Stimulated activated CD4-positive, alpha-beta T cell treated with anti-CD3 and anti-CD28 coated beads, Interleukin-12 subunit alpha, Interleukin-12 subunit beta, amount 100 ng/mL, for 4 hours (primary cell): ENCODE measurements at regions not wholly inside any gene's neighbourhood (a gene's known extent, or its start where the extent isn't known, plus 50 kb on each side); places are given as distances from the start of the nearest gene placed in this dataset.

Source experiments
- DNase-seq: peaks from one replicate; pipeline ENCODE4 v3.0.0-alpha.2; 2020

DNA sequence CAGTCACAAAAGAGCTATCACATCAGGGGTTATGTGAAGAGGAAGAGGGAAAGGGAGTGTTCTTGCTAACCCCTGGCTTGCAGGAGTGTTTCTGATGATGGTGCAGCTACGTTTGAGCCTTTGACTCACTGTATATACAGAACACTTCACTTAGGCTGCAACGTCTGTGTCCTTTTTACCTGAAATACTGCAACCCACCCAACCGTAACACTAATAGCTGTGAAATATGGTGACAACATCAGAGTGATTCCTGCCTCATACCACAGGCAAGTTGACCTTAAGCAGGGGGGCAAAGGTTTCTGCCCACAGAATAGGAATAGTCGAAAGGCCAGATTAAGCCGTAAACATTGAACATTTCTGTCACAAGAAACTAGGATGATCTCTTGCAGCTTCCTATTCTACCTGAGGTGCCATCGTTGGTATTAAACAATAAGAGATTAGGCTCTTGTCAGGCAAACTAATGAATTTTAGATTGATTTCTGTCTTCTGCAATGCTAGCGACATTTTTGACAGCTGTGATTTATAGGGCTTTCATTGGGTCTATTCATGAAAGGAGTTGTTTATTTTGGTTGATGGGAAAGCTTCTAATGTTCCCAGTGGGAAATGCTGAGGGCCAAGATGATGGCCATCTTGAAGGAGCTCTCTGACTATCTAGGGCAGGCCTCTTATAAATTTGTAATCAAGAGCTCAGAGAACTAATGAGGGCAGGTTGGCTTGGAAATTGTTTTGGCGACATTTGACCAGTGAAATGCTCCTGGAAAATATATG, 316.8 kb downstream of the PIK3C3 start:
- no peak for DNase-seq

DNA sequence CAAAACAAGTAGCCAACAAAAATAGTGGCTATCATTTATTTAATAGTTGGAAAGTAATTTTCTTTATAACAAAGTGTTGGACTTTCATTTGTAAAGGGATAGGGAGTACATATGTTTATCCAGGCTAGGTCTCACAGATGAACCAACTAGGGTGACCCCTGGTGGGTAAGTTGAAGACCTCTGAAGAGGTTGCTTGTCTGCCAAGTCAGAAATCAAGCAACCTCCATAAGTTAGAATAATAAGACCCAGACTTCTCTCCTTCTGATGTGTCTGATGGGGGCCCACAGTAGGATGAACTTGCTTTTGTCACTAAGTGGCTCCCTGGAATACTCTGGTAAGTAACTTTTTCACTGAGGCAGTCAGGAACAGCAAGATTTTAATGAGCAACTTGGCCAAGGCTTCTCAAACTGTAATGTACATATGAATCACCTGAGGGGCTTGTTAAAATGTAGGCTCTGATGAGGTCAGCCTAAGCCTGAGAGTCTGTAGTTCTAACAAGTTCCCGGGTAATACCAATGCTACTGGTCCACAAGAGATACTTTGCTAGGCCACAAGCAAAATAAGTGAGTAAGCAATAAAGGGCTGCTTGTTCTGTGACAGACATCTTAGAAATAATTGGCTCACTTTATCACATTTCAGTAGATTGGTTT, 319.6 kb downstream of the PIK3C3 start:
- no peak for DNase-seq

DNA sequence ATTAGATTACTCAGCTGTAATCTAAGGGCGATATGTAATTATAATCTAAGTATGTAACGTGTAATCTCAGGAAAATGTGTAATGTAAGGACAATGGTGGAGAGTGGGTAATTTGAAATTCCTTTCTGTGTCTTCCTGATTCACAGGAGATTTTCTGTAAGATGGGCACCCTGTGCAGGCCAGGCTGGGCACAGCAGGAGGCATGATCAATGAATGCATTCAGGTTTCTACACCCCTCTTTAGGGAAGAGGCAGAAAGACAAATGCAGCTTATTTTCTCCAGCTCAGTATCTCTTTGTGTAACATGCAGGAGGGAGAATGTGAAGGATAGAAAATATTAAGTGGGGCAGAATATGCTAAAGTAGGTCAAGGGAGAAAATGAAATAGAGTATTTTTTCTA, 320.1 kb downstream of the PIK3C3 start:
- no peak for DNase-seq

DNA sequence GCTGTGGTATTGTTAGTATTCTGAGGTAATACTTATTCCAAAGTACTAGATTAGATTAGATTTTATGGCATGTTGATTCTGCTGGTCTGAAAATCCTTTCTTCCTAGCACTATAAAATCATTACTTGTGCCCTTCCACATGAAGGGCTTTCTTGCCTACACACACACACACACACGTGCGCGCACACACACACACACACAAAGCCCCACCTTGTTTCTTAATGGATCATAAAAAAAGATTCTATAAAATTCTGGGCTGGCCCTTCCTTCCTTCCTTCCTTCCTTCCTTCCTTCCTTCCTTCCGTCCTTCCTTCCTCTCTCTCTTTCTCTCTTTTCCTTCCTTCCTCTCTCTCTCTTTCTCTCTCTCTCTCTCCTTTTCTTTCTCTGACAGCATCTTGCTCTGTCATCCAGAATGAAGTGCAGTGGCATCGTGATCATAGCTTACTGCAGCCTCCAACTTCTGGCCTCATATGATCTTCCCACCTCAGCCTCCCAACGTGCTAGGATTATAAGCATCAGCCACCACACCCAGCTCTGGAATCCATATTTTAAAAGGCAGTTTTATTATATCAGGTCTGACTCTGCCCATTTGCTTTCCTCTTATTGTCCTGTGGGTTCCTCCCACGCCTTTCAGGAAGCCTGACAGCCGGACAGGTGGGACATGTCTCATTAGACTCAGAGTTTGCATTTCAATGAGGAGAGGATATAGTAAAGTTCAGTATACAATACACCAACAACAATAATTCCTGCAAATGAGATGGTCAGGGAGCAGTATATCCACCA, 321.1 kb downstream of the PIK3C3 start:
- no peak for DNase-seq

DNA sequence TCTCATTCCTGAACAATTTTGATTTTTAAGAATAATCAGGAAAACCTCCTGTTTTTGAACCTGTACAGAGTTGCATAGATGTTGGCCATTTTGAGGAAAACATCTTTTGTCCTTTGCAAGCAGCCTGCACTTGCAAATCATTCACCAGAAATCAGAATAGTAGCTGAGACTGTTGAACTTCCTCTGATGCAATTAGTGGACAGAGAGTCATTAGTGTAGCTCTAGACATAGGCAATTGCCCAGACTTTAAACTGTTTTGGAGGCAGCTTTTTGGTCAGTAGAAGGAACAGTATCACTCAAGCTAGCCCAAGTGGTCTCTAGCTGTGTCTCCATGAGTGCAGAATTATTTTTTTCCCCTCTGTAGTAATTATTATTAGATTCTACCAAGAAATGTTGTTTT, 326.1 kb downstream of the PIK3C3 start:
- no peak for DNase-seq

DNA sequence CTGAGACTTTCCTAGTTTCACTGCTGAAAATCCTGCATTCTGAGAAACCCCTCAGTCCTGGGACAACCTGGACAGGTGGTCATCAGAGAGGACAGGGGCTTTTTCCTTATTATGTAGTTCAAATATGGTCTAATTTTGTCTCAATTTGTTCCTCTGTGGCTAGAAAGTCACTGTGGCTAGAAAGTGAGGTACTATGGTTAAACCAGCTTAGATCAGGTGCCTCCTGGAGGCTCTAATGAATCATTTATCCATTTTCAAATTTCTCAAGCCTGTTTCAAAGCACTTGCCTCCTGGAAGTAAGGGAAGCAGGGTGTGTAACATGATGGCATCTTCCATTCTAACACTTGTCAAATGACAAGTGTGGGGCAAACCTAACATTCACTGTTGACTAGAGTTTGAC, 326.8 kb downstream of the PIK3C3 start:
- DNase-seq = no peak

DNA sequence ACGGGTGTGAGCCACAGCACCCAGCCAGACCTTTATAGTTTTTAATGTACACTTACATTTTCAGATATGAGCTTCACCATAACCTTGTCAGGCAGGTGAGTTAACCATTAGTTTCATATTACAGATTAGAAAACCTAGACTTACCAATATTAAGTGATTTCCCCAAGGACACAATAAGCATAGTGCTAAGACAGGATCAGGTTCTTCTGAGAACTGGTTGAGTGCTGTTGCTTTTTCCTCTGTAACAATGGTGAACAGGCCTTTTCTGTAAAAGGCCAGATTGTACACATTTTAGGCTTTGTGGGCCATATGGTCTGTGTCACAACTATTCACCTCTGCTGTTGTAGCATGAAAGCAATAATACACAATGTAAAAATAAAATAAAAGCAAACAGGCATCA, 332.0 kb downstream of the PIK3C3 start:
- no peak for DNase-seq

DNA sequence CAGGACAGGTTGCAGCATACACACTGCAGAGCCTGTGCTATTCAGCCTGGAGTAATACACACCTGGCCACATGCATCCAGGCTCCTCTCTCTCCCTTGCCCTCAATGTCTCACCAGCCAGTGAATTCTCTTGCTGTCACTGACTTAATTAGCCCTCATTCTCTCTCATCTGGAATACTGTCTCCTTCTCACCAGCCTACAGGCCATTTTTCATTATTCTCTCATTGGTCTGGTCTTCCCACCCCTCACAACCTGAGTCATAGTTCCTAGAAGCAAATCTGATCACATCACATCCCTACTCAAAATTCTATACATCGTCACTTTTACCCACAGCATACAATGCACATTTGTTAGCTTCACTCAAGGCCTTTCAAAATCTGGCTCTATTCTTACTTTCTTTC, 333.1 kb downstream of the PIK3C3 start:
- DNase-seq = no peak

DNA sequence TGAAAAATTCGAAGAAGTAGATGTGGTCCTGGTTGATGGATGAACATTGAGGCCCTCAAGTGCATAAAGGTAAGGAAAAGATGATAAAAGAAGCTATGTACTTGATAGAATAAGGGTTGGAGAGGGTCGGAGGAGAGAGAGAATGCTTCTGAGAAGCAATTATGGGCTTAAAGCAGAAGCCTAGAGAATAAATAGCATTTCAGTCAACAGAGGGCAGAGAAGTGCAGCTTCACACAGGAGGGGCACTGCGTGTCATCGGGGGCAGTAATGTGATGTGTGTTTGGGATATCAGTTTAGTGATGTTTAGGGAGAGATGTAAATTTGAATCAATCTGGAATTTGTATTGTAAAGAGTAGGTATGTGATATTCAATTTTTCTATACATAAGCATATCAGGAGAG, 334.5 kb downstream of the PIK3C3 start:
- no peak for DNase-seq

DNA sequence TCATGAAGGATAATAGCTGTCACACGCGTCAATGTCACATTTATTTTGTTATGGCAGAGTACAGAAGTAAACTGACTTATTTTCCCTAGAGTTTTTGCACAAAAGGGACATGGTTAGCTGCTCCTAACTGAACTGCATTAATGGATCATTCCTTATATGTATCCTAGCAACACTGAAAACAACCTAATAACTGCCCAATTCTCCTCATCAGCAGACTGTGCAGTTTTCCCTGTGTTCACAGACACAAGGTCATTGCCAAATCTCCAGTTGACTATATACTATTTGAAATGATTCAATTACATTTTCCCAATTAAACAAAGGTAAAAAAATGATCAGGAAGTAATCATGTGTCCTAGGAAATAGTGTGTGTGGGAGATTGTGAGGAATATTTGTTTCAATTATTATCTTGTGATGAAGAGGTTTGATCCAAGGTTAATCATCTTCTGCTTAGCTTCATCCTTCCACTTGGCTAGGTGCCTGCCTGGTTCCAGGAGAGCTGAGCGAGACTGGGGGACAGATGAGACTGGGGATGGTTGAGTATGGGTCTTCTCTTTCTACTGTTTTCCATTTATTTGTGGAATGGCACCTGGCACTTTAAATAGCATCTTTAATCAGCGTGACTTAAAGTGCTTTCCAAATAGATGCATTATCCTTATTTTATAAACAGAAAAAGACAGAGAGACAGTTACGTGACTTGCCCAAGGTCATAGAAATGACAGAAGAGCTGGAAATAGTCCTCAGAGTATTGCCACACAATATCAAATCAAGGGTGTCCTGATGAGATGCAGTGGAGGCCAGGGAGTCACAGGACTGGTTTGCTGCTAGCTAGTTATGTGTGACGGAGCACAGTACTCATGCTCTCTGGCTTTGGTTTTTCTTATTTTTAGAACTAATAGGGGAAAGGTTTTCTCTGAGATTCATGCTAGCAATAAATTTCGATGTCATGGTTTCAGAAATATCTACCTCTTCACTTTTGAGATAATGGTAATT, 335.6 kb downstream of the PIK3C3 start:
- no peak for DNase-seq

DNA sequence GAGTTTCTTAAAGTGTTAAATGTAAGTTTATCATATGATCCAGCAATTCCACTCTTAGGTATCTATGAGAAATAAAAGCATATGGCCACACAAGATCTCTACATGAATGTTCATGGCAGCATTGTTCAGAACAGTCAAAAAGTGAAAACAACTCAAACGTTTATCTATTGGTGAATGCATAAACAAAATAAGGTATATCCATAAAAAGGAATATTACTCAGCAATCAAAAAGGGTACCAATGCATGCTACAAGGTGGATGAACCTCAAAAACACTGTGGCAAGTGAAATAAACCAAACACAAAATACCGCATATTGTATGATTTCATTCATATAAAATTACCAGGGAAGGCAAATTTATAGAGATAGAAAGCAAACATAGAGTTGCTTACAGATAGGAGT, 337.6 kb downstream of the PIK3C3 start:
- DNase-seq = no peak

DNA sequence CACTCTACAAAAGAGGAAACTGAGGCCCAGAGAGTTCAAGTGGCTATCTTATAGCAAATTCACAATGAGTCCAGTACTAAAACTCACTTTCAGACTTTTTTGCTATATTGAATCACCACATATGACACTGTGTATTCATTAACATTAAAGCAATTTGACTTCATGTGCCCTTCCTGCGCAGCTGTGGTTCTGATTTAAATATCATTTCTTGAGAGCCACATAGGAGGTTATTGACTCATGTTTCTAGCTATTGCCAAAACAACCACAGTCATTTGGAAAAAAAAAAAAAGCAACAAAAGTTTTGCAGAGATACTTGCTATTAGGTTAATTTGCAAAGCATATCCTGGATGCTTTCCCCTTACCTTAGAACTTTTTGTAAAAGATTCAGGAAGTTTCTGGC, 341.2 kb downstream of the PIK3C3 start:
- no peak for DNase-seq

DNA sequence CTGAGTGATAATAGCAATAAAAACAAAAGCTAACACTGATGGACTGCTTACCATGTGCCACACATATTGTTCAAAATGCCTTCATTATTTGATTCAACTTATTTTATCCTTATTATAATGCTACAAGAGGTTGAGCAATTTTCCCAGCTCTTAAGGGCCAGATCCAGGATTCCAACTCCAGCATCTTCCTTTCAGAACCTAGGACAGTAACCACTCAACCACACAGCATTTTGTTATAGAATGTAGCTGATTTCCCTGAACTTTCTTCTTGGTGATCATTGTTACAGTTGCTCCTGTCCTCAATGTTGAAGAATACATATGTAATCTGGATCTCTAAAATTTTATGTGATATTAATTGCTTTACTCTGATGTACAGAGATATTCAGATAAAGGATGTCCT, 341.7 kb downstream of the PIK3C3 start:
- DNase-seq = no peak

DNA sequence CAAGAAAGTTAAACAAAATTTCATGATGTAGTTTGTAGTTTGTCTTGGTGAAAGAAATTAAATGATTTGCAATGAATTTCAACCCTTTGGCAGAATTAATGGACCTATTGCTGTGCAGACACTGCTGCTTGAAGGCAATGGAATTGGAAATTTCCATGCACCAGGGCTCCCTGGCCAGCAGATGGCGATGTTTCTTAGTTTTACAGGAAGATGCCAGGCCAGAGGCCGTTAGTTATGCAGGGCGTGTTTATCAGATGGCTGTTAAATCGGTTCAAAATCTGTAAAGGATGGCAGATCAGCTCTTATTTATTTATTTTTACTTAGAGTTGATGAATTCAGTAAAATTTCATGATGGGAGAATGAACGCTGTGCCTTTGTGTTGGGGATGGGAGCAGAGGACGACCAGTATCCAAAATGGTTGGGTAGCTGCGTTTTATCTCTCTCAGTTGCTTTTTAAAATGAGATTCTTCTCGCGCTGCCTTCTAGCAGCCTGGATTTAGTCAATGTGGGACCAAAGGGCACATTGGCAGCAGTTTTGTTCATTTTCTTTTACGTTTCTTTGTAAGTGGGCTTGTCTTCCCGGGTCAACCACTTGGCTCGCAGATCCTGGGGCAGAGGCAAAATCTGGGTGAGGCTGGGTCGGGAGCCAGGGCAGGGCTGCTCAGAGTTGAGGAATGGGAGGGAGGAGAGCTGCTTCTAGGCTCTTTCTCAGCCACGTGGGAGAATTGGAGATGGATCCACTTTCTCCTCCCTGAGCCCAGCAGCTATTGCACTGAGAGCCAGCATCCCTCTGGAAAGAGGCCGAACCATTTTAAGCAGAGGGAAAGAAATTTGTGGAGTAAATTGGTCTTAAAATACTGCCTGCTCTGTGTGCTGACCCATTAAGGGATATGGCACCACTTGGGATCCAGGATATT, 344.0 kb downstream of the PIK3C3 start:
- peak; percentile 18 for DNase-seq

DNA sequence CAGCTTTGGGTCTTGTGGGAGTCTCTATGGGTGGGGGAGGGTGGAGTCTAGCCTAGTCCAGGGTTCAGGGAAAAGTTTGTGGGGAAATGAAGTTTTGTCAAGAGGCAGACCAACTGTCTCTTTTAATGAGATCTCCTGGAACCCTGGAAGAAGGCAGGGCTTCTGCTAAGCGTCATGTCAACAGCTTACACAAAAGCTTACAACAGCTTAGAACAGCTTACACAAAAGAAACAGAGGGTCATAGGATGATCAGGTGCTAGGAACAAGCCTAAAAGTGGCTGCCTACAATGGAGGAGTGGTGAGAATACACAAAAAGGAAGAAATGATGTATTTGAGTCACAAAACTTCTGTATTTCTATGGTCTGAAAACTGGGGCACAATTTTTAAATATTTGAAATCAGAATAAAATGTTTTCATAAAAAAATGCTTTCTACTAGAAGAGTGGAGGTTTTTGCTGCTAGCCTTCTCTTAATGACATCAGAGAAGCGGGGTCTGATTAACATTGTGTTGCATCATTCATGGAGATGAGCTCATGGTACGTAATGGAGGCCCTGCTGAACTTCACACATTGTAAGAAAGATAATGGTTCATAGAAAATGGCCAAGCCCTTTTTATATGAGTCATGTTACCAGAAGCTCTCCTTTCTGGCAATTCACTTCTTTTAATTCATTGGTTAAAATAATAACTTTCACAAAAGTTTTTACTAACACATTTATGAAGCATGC, 351.0 kb downstream of the PIK3C3 start:
- DNase-seq = no peak

DNA sequence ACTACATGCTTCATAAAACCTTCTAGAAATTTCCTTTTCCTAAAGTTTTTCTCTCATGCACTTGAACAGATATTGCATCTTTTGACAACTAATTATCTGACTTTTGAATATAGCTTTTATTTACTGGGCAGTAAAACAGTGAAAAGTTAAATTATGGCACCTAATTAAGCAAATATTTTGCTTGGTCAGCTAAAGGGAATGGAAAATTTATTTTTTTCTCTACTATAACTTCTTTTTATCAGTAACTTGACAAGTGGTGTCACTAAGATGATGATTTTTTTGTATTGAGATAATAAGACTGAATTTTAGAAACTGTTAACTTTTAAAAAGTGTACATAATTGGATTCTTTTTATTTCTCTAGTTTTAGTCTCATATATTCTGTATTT, 351.6 kb downstream of the PIK3C3 start:
- no peak for DNase-seq

DNA sequence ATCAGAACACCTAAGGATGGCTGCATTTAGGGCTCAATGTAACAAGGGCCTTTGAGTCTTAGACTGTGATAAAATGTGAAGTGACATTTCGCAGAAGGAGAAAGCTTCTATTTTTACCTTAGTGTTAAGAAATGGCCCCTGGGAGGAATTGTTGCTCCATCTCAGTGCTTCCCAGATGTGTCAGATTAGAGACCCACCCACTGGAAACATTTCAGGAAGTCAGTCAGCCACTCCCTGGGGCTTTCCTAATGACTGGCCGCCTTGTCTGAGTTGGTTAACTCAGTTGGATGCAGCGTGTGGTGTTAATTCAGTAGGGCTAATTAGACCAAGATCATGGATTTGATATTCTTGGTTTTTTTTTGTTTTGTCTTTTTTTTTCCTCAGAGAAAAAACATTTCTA, 355.9 kb downstream of the PIK3C3 start:
- DNase-seq = no peak

DNA sequence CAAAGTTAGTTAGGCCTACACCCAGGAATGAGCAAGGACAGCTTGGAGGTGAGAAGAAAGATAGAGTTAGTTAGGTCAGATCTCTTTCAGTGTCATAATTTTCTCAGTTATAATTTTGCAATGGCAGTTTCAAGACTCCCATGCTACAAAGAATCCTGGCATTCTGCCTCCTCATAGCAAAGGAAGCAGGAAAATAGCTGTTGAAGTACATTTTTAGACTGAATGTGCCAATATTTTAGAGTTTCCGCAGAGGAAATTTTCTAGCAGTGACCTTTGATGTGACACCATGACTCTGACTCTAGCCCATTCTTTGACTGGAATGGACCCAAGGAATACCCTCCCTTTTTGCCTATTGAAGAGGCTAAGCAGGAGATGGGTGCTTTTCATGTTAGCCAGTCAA, 371.7 kb downstream of the PIK3C3 start:
- no peak for DNase-seq

DNA sequence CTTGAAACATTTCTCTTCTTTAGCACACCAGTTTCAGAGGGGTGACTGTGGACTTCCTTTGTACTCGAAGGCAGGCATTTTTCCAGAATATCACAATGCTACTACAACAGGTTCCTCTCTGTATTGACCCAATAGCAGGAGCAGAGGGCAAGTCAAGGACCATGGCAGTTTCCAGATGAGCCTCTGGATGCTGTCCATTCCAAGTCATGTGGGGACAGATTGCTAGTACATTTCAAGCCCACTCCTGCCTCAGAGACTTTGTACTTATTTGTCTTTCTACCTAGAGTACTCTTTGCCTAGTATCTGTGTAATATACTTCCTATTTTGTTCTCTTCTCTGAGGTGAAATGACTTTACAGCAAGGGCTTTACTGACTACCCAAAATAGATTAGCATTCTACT, 373.9 kb downstream of the PIK3C3 start:
- DNase-seq = no peak

DNA sequence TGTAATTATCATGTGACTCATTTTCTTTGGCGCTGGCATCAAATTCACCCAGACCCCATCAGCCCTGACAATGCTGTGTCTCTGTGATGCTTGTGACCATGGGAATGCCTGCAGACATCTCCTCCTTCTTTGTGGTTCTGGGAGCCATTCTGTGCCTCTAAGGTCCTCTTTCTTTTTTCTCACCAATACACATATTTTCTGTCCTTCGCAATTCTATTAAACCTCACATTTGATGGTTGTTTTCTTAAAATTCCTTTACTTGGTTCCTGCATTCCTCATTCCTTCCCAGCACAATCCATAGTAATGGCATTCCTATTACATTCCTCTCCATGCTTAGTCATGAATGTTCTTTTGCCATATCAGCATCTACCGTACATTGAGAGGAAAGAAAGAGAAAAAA, 375.3 kb downstream of the PIK3C3 start:
- DNase-seq = no peak

DNA sequence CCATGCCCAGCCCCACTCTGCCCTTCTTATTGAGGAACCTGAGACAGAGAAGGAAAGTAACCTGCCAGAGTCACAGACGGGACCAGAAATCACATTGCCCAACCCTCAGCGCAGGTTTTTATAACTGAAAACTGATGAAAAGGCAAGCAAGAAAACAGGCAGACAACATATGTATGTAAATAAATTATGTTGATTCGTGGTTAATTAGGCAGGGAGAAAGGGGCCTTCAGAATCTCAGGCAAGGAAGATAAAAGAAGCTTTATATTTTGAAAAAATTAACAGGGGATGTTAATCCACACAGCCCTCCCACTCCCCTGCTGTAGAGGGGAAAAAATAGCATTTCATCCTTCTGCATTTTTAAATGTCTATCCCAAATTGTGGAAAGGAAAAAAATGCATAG, 378.5 kb downstream of the PIK3C3 start:
- no peak for DNase-seq
